Heart right ventricle (tissue), 16 donors: ENCODE measurements at regions not wholly inside any gene's neighbourhood (a gene's known extent, or its start where the extent isn't known, plus 50 kb on each side); places are given as distances from the start of the nearest gene placed in this dataset.

Source experiments
- ATAC-seq, 8 donors: fragments of 200-7000 bp; cut with Tn5 transposase; one replicate each; pipeline ENCODE4 v1.9.1; 2020; ENCODE audit warnings: mild to moderate bottlenecking in 8 of 8, moderate library complexity in 8 of 8, moderate number of reproducible peaks in 1 of 8
- DNase-seq, 2 donors: peaks; one replicate each; pipeline ENCODE4 v3.0.0-alpha.2; 2020
- H3K27ac ChIP-seq, 10 donors: fragments of 200-600 bp; sonication (generic) in 2 of 10; one replicate each; pipeline versions ENCODE4 v1.5.0 to v1.8.0; 2020 to 2022; ENCODE audit warnings: mild to moderate bottlenecking in 3 of 10
- H3K27me3 ChIP-seq, 7 donors: fragments of 200-600 bp; one replicate each; pipeline ENCODE4 v1.8.0; 2021 to 2022; ENCODE audit warnings: mild to moderate bottlenecking in 2 of 7
- H3K36me3 ChIP-seq, 9 donors: fragments of 200-600 bp; sonication (generic) in 1 of 9; one replicate each; pipeline versions ENCODE4 v1.5.0 to v1.8.0; 2020 to 2022; ENCODE audit warnings: mild to moderate bottlenecking in 2 of 9
- H3K4me1 ChIP-seq, 9 donors: fragments of 200-600 bp; sonication (generic) in 1 of 9; one replicate each; pipeline versions ENCODE4 v1.5.0 to v1.8.0; 2020 to 2022; ENCODE audit warnings: mild to moderate bottlenecking in 4 of 9
- H3K4me3 ChIP-seq, 10 donors: fragments of 200-600 bp; sonication (generic) in 2 of 10; one replicate each; pipeline versions ENCODE4 v1.5.0 to v1.8.0; 2020 to 2022; ENCODE audit warnings: mild to moderate bottlenecking in 7 of 10, moderate library complexity in 2 of 10
- H3K9me3 ChIP-seq, 11 donors: fragments of 200-600 bp in 10 of 11; sonication (generic) in 2 of 11; one replicate each; pipeline versions ENCODE4 v1.5.0 to v1.8.0; 2013 to 2022; ENCODE audit warnings: mild to moderate bottlenecking in 2 of 11, control low read depth in 1 of 11, moderate library complexity in 1 of 11
- CTCF ChIP-seq, 9 donors: fragments of 200-600 bp; sonication (generic) in 2 of 9; IDR thresholded peaks; one replicate each; pipeline versions ENCODE4 v1.5.0 to v1.8.0; 2021 to 2022; ENCODE audit warnings: antibody characterized with exemption in 9 of 9, mild to moderate bottlenecking in 5 of 9, moderate library complexity in 1 of 9
- WGBS, 2 donors: extraction: QIAGEN DNeasy Blood & Tissue Kit; methylation state at CpG; one replicate each; pipeline ENCODE4 v1.1.7; 2013; ENCODE audit warnings: inconsistent platforms in 1 of 2; 5-methylcytosine and 5-hydroxymethylcytosine counted together
- intact Hi-C, 10 donors: fragments of 100-400 bp; cut with DNase I; formaldehyde crosslinking; loops; one replicate each; pipeline versions ENCODE4 v1.11.1 to v1.14.2; 2022
- donor health status: Arrhythmogenic right ventricular cardiomyopathy.
- donor health status: ischemic (EF 13 %, LVEDD 7.1; RV severe dilation, severe dysfunction).
- donor health status: healthy with polysubstance abuse.
- donor health status: DM: no; HTN: yes; CAD: no.
- donor health status: DM: no; HTN: no; CAD: no.
- donor health status: ischemic (EF 25% LVEDD 6.9; RV normal size, moderate dysfunction).
- donor health status: ischemic (EF 25% LVEDD 5.7; RV mildly dilated, moderate dysfunction).
- donor health status: healthy.
- donor health status: DM: yes; HTN: yes; CAD: no.
- donor health status: Ischemic cardiomyopathy.
- donor health status: ischemic (EF 35%, LVEDD 5.7; RV mildly dilated, moderate dysfunction).
- donor health status: nonischemic (EF 11% LVEDD 7.7; RV severe dilation, severe dysfunction).
- donor health status: DM: yes; HTN: yes; CAD: no.
- donor health status: PGD.
- donor health status: ischemic (EF 29% LVEDD 5.4; RV normal size, mild dysfunction).
- donor health status: nonischemic (EF 23%, LVEDD 6.1; RV moderate dilation, normal function).

- DNase-seq (peak; percentile 85 to 89), ATAC-seq (peak; percentile 81 to 92 (median 87))
- peaks cover 0 to 20% (median 0%) of the 10 kb centered on the region in 7 donors for H3K27me3 ChIP-seq
- H3K9me3 ChIP-seq, result no peaks in the 10 kb centered on the region
- TF ChIP-seq CTCF (IDR thresholded peaks at IDR 0.05), result no peak
- H3K36me3 ChIP-seq, result no peaks in the 10 kb centered on the region
- 37 to 50% methylated on average over 8 of the region's 8 CpGs for WGBS, 2 donors
- no peak overlapping the region for H3K4me3 ChIP-seq
- H3K27ac ChIP-seq, result peak overlapping the region in 1 of 10 donors; percentile 16
- peaks cover 0 to 16% (median 9%) of the 10 kb centered on the region in 9 donors for H3K4me1 ChIP-seq
- intact Hi-C loops, result loop anchor here in 1 of 10 donors (5.0 kb wide), 1 partner anchor 197 kb away; no protein-coding TSS in a partner anchor
Measured at GRCh38 chr3:193805448-193805847, 212.4 kb downstream of the OPA1 start.

GRCh38 chr3:193808317-193808716, 215.3 kb downstream of the OPA1 start:
- Histone ChIP-seq H3K36me3 (no peaks in the 10 kb centered on the region), H3K4me3 (no peak overlapping the region), H3K27ac (no peak overlapping the region), H3K9me3 (no peaks in the 10 kb centered on the region), H3K4me1 (peaks cover 0 to 12% (median 7%) of the 10 kb centered on the region in 9 donors), H3K27me3 (peaks cover 0 to 18% (median 0%) of the 10 kb centered on the region in 7 donors)
- no peak for TF ChIP-seq CTCF (IDR thresholded peaks at IDR 0.05)
- intact Hi-C loops, result loop anchor here in 1 of 10 donors (5.0 kb wide), 1 partner anchor 194 kb away; no protein-coding TSS in a partner anchor
- 95 to 98% methylated on average over 8 of the region's 8 CpGs for WGBS, 2 donors
- no peak for ATAC-seq
- DNase-seq, result no peak

DNA sequence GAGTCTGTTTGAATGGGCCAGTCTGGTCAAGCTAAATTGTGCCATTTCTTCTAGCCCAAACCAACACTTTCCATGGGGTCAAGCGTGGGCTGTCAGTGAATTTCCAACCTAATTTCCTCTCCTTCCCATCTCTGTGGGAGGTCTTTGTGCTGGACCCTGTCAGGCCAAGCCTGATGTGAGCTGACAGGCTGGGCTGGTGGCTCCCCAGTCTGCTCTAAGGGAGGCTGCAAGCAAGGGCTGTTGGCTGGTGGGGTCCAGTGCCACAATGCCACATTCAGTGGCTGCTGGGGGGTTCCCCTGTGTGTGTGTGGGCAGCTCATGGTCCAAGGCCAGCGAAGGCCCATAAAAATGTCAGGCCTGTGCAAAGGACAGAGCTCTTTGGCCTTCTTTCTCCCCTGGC, 216.1 kb downstream of the OPA1 start:
- intact Hi-C loops, result loop anchor here in 1 of 10 donors (5.0 kb wide), 1 partner anchor 193 kb away; no protein-coding TSS in a partner anchor
- Histone ChIP-seq H3K27ac (no peak overlapping the region), H3K9me3 (no peaks in the 10 kb centered on the region), H3K4me3 (no peak overlapping the region), H3K36me3 (no peaks in the 10 kb centered on the region), H3K27me3 (peaks cover 0 to 18% (median 0%) of the 10 kb centered on the region in 7 donors), H3K4me1 (peaks cover 0 to 12% (median 7%) of the 10 kb centered on the region in 9 donors)
- ATAC-seq (peak in 1 of 8 donors; percentile 40), DNase-seq (no peak)
- WGBS, 2 donors, result 96% methylated on average over 2 of the region's 2 CpGs
- no peak for TF ChIP-seq CTCF (IDR thresholded peaks at IDR 0.05)

GRCh38 chr3:193812078-193812725, 219.2 kb downstream of the OPA1 start:
- no peak for TF ChIP-seq CTCF (IDR thresholded peaks at IDR 0.05)
- intact Hi-C loops, result no loop called here
- peaks cover 0 to 20% (median 7%) of the 10 kb centered on the region in 9 donors for H3K4me1 ChIP-seq
- WGBS, 2 donors, result 95 to 96% methylated on average over 5 of the region's 5 CpGs
- no peaks in the 10 kb centered on the region for H3K9me3 ChIP-seq
- peaks cover 0 to 18% (median 0%) of the 10 kb centered on the region in 7 donors for H3K27me3 ChIP-seq
- no peak overlapping the region for H3K27ac ChIP-seq
- no peak for DNase-seq
- ATAC-seq, result no peak
- no peaks in the 10 kb centered on the region for H3K36me3 ChIP-seq
- H3K4me3 ChIP-seq, result no peak overlapping the region
